WTC11 (cell line): ENCODE measurements at regions not wholly inside any gene's neighbourhood (a gene's known extent, or its start where the extent isn't known, plus 50 kb on each side); places are given as distances from the start of the nearest gene placed in this dataset.

ENCODE experiments used
- ATAC-seq: fragments of 200-7000 bp; cut with Tn5 transposase; 2 replicates; pipeline ENCODE4 v1.10.0; 2021; ENCODE audit warnings: mild to moderate bottlenecking, moderate library complexity
- CTCF ChIA-PET: fragments of 300-600 bp; sonication (Branson Sonifier 250); formaldehyde crosslinking; loops from one replicate; lab custom pipeline; 2021; ENCODE audit warnings: antibody characterized with exemption; lab: Charles Lee
- POLR2A ChIA-PET: fragments of 350-600 bp; sonication (Branson Sonifier 250); formaldehyde crosslinking; loops from one replicate; lab custom pipeline; 2021; ENCODE audit warnings: antibody characterized with exemption; lab: Charles Lee
- DNase-seq: peaks from one replicate; pipeline ENCODE4 v3.0.0; 2021; ENCODE audit warnings: low spot score
- H3K27ac Mint-ChIP-seq: 2 replicates; pipeline ENCODE4 v1.8.0; 2021; ENCODE audit warnings: mixed read lengths
- H3K27me3 Mint-ChIP-seq: 2 replicates; pipeline ENCODE4 v1.8.0; 2021; ENCODE audit warnings: low read depth, mild to moderate bottlenecking, moderate library complexity, mixed read lengths
- H3K36me3 Mint-ChIP-seq: 2 replicates; pipeline ENCODE4 v1.8.0; 2021; ENCODE audit warnings: mixed read lengths
- H3K4me1 Mint-ChIP-seq: 2 replicates; pipeline ENCODE4 v1.8.0; 2022; ENCODE audit warnings: mixed read lengths
- H3K4me3 Mint-ChIP-seq: 2 replicates; pipeline ENCODE4 v1.8.0; 2021; ENCODE audit warnings: mild to moderate bottlenecking, moderate library complexity, mixed read lengths
- H3K9me3 Mint-ChIP-seq: 2 replicates; pipeline ENCODE4 v1.8.0; 2021; ENCODE audit warnings: mixed read lengths
- CREB1 ChIP-seq: sonication (generic); formaldehyde crosslinking; IDR thresholded peaks from 2 replicates; pipeline ENCODE4 v1.8.0; 2023; ENCODE audit warnings: mild to moderate bottlenecking, missing genetic modification reagents
- GABPB1 ChIP-seq: sonication (generic); formaldehyde crosslinking; IDR thresholded peaks from 2 replicates; pipeline ENCODE4 v1.8.1; 2023; ENCODE audit warnings: mild to moderate bottlenecking, missing genetic modification reagents
- HMGA2 ChIP-seq: fragments of 250-450 bp; sonication (Bioruptor Pico); IDR thresholded peaks from 2 replicates; pipeline ENCODE4 v1.4.0; 2021; ENCODE audit warnings: mild to moderate bottlenecking, moderate library complexity
- JAZF1 ChIP-seq: fragments of 250-450 bp; sonication (Bioruptor Pico); IDR thresholded peaks from 2 replicates; pipeline ENCODE4 v1.9.0; 2021; ENCODE audit warnings: moderate library complexity, mild to moderate bottlenecking, inconsistent platforms
- NFYB ChIP-seq: sonication (generic); formaldehyde crosslinking; conservative IDR thresholded peaks from 2 replicates; pipeline ENCODE4 v1.8.0; 2022; ENCODE audit warnings: low read depth, missing genetic modification reagents
- RELA ChIP-seq: sonication (generic); formaldehyde crosslinking; IDR thresholded peaks from 2 replicates; pipeline ENCODE4 v1.8.1; 2022; ENCODE audit warnings: missing genetic modification reagents, mild to moderate bottlenecking, borderline replicate concordance
- ZNF219 ChIP-seq: sonication (generic); formaldehyde crosslinking; IDR thresholded peaks from 2 replicates; pipeline ENCODE4 v1.8.0; 2023; ENCODE audit warnings: missing genetic modification reagents, mild to moderate bottlenecking, borderline replicate concordance
- ZNF263 ChIP-seq: sonication (generic); formaldehyde crosslinking; IDR thresholded peaks from 2 replicates; pipeline ENCODE4 v1.8.1; 2022; ENCODE audit warnings: low read depth, mild to moderate bottlenecking, moderate library complexity, missing genetic modification reagents
- TF ChIP-seq, protein P1 (sequence below): fragments of 250-450 bp; sonication (Bioruptor Pico); IDR thresholded peaks from 2 replicates; pipeline ENCODE4 v1.9.0; 2021; ENCODE audit warnings: mild to moderate bottlenecking, borderline replicate concordance
- TF ChIP-seq, protein P2 (sequence below): sonication (generic); formaldehyde crosslinking; IDR thresholded peaks from 2 replicates; pipeline ENCODE4 v1.8.1; 2023; ENCODE audit warnings: mild to moderate bottlenecking, missing genetic modification reagents, moderate library complexity
- TF ChIP-seq, protein P3 (sequence below): sonication (generic); formaldehyde crosslinking; IDR thresholded peaks from 2 replicates; pipeline ENCODE4 v1.8.1; 2022; ENCODE audit warnings: missing genetic modification reagents, borderline replicate concordance
- TF ChIP-seq, protein P4 (sequence below): sonication (generic); formaldehyde crosslinking; IDR thresholded peaks from 2 replicates; pipeline ENCODE4 v1.8.0; 2022; ENCODE audit warnings: missing genetic modification reagents
- TF ChIP-seq, protein P5 (sequence below): sonication (generic); formaldehyde crosslinking; IDR thresholded peaks from 2 replicates; pipeline ENCODE4 v1.8.0; 2023; ENCODE audit warnings: missing genetic modification reagents, mild to moderate bottlenecking, borderline replicate concordance
- TF ChIP-seq, protein P6 (sequence below): fragments of 250-450 bp; sonication (Bioruptor Pico); IDR thresholded peaks from 2 replicates; pipeline ENCODE4 v1.9.0; 2021; ENCODE audit warnings: moderate library complexity, mild to moderate bottlenecking, inconsistent platforms, borderline replicate concordance

DNA sequence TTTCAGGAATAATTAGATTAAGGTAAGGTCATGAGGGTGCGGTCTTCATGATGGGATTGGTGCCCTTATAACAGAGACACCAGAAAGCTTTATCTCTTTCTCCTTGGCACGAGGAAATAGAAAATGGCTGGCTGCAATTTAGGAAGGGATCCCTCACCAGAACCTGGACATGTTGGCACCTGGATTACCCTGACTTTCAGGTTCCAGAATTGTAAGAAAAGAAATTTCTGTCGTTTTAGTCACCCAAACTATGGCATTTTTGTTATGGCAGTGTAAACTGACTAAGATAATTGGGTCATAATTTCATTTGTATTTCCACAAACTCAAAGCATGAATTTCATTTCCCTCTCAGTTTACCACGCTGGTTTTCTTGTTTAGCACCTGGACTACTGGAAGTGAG, 473.6 kb downstream of the PTH2R start (continued):
- TF ChIP-seq, protein P1, sequence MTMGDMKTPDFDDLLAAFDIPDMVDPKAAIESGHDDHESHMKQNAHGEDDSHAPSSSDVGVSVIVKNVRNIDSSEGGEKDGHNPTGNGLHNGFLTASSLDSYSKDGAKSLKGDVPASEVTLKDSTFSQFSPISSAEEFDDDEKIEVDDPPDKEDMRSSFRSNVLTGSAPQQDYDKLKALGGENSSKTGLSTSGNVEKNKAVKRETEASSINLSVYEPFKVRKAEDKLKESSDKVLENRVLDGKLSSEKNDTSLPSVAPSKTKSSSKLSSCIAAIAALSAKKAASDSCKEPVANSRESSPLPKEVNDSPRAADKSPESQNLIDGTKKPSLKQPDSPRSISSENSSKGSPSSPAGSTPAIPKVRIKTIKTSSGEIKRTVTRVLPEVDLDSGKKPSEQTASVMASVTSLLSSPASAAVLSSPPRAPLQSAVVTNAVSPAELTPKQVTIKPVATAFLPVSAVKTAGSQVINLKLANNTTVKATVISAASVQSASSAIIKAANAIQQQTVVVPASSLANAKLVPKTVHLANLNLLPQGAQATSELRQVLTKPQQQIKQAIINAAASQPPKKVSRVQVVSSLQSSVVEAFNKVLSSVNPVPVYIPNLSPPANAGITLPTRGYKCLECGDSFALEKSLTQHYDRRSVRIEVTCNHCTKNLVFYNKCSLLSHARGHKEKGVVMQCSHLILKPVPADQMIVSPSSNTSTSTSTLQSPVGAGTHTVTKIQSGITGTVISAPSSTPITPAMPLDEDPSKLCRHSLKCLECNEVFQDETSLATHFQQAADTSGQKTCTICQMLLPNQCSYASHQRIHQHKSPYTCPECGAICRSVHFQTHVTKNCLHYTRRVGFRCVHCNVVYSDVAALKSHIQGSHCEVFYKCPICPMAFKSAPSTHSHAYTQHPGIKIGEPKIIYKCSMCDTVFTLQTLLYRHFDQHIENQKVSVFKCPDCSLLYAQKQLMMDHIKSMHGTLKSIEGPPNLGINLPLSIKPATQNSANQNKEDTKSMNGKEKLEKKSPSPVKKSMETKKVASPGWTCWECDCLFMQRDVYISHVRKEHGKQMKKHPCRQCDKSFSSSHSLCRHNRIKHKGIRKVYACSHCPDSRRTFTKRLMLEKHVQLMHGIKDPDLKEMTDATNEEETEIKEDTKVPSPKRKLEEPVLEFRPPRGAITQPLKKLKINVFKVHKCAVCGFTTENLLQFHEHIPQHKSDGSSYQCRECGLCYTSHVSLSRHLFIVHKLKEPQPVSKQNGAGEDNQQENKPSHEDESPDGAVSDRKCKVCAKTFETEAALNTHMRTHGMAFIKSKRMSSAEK (CRISPR knock-in tag), result no peak
- TF ChIP-seq RELA (CRISPR knock-in tag) (no peak), HMGA2 (CRISPR knock-in tag) (no peak), CREB1 (CRISPR knock-in tag) (no peak), GABPB1 (CRISPR knock-in tag) (no peak), ZNF219 (CRISPR knock-in tag) (no peak)
- TF ChIP-seq, protein P2, sequence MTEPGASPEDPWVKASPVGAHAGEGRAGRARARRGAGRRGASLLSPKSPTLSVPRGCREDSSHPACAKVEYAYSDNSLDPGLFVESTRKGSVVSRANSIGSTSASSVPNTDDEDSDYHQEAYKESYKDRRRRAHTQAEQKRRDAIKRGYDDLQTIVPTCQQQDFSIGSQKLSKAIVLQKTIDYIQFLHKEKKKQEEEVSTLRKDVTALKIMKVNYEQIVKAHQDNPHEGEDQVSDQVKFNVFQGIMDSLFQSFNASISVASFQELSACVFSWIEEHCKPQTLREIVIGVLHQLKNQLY, result no peak
- TF ChIP-seq, protein P3, sequence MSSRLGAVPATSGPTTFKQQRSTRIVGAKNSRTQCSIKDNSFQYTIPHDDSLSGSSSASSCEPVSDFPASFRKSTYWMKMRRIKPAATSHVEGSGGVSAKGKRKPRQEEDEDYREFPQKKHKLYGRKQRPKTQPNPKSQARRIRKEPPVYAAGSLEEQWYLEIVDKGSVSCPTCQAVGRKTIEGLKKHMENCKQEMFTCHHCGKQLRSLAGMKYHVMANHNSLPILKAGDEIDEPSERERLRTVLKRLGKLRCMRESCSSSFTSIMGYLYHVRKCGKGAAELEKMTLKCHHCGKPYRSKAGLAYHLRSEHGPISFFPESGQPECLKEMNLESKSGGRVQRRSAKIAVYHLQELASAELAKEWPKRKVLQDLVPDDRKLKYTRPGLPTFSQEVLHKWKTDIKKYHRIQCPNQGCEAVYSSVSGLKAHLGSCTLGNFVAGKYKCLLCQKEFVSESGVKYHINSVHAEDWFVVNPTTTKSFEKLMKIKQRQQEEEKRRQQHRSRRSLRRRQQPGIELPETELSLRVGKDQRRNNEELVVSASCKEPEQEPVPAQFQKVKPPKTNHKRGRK (CRISPR knock-in tag), result no peak

DNA sequence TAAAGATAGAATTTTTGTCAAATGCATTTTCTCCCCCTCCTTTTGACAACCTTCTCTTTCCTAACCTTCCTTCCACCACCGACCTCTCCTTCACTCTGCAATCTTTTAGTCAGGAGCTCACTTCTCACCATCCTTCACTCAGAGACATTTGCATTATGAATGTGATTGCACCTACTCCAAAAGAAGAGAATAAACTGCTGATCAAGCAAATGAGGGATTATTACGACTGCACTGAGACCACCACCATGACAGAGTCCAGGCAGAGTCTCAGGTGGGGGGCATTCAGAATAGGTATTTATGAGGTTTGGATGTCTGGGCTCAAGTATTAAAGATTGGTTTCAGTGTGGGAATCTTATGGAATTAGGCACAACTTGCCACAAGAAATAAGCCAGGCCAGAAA, 483.9 kb downstream of the PTH2R start:
- DNase-seq, result no peak
- no peaks in the 10 kb centered on the region for H3K27me3 Mint-ChIP-seq
- H3K4me1 Mint-ChIP-seq, result peaks cover 21% of the 10 kb centered on the region
- H3K27ac Mint-ChIP-seq, result no peak overlapping the region
- ChIA-PET CTCF (no interaction called here), POLR2A (no interaction called here)
- ATAC-seq, result no peak
- peaks cover 31% of the 10 kb centered on the region for H3K9me3 Mint-ChIP-seq
- no peak overlapping the region for H3K4me3 Mint-ChIP-seq
- H3K36me3 Mint-ChIP-seq, result peaks cover 16% of the 10 kb centered on the region
- no peak for TF ChIP-seq JAZF1 (CRISPR knock-in tag)
- TF ChIP-seq, protein P4, sequence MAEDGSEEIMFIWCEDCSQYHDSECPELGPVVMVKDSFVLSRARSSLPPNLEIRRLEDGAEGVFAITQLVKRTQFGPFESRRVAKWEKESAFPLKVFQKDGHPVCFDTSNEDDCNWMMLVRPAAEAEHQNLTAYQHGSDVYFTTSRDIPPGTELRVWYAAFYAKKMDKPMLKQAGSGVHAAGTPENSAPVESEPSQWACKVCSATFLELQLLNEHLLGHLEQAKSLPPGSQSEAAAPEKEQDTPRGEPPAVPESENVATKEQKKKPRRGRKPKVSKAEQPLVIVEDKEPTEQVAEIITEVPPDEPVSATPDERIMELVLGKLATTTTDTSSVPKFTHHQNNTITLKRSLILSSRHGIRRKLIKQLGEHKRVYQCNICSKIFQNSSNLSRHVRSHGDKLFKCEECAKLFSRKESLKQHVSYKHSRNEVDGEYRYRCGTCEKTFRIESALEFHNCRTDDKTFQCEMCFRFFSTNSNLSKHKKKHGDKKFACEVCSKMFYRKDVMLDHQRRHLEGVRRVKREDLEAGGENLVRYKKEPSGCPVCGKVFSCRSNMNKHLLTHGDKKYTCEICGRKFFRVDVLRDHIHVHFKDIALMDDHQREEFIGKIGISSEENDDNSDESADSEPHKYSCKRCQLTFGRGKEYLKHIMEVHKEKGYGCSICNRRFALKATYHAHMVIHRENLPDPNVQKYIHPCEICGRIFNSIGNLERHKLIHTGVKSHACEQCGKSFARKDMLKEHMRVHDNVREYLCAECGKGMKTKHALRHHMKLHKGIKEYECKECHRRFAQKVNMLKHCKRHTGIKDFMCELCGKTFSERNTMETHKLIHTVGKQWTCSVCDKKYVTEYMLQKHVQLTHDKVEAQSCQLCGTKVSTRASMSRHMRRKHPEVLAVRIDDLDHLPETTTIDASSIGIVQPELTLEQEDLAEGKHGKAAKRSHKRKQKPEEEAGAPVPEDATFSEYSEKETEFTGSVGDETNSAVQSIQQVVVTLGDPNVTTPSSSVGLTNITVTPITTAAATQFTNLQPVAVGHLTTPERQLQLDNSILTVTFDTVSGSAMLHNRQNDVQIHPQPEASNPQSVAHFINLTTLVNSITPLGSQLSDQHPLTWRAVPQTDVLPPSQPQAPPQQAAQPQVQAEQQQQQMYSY, result no peak
- no peak for TF ChIP-seq NFYB (CRISPR knock-in tag)
- TF ChIP-seq, protein P1 (CRISPR knock-in tag), result no peak
- TF ChIP-seq, protein P5, sequence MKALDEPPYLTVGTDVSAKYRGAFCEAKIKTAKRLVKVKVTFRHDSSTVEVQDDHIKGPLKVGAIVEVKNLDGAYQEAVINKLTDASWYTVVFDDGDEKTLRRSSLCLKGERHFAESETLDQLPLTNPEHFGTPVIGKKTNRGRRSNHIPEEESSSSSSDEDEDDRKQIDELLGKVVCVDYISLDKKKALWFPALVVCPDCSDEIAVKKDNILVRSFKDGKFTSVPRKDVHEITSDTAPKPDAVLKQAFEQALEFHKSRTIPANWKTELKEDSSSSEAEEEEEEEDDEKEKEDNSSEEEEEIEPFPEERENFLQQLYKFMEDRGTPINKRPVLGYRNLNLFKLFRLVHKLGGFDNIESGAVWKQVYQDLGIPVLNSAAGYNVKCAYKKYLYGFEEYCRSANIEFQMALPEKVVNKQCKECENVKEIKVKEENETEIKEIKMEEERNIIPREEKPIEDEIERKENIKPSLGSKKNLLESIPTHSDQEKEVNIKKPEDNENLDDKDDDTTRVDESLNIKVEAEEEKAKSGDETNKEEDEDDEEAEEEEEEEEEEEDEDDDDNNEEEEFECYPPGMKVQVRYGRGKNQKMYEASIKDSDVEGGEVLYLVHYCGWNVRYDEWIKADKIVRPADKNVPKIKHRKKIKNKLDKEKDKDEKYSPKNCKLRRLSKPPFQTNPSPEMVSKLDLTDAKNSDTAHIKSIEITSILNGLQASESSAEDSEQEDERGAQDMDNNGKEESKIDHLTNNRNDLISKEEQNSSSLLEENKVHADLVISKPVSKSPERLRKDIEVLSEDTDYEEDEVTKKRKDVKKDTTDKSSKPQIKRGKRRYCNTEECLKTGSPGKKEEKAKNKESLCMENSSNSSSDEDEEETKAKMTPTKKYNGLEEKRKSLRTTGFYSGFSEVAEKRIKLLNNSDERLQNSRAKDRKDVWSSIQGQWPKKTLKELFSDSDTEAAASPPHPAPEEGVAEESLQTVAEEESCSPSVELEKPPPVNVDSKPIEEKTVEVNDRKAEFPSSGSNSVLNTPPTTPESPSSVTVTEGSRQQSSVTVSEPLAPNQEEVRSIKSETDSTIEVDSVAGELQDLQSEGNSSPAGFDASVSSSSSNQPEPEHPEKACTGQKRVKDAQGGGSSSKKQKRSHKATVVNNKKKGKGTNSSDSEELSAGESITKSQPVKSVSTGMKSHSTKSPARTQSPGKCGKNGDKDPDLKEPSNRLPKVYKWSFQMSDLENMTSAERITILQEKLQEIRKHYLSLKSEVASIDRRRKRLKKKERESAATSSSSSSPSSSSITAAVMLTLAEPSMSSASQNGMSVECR (CRISPR knock-in tag), result no peak
- TF ChIP-seq ZNF263, result no peak
- TF ChIP-seq, protein P6, sequence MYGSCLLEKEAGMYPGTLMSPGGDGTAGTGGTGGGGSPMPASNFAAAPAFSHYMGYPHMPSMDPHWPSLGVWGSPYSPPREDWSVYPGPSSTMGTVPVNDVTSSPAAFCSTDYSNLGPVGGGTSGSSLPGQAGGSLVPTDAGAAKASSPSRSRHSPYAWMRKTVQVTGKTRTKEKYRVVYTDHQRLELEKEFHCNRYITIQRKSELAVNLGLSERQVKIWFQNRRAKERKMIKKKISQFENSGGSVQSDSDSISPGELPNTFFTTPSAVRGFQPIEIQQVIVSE (CRISPR knock-in tag), result no peak
